HG03196 (cell line): ENCODE measurements at regions not wholly inside any gene's neighbourhood (a gene's known extent, or its start where the extent isn't known, plus 50 kb on each side); places are given as distances from the start of the nearest gene placed in this dataset.
"Not testable (repeated sequence)": the region's sequence is repeated elsewhere in the genome, so short reads cannot be mapped to it uniquely, and the experiment has no call there.

Source experiments
- ATAC-seq: cut with Tn5 transposase; IDR thresholded peaks from one replicate; pipeline ENCODE4 v1.9.1; 2021; ENCODE audit not compliant: unreplicated experiment

DNA sequence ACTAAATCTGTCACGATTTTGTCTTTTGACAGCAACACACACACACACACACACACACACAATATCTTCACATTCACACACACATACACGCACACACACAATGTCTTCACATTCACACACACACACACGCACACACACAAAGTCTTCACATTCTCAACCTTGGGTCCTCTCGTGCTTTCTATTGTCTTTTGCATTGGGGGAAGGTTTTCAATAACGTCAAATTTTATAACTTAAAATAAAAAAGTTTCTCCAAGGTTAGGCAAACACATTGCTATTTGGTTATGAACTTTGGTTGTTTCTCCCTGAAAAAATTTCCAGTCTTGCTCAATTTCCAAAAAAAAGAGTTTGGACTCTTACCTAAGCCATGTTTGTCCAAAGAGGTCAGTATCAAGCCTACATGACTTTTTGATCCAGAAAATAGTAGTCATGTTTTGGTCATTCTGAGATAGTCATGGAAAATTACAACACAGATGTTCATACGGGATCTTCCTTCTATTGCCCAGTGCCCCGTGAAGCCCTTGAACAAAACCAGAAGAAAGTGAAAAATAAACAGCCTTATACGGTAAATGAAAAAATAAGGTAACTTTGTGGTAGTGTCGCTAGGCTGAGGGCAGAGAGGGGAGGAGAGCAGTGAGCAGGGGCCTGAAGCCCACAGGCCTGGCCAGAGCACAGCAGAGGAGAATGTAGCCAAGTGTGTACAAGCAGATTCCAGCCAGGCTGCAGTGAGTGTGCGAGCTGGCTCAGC lies 542.8 kb upstream of the ID2 start:
- no peak for ATAC-seq

DNA sequence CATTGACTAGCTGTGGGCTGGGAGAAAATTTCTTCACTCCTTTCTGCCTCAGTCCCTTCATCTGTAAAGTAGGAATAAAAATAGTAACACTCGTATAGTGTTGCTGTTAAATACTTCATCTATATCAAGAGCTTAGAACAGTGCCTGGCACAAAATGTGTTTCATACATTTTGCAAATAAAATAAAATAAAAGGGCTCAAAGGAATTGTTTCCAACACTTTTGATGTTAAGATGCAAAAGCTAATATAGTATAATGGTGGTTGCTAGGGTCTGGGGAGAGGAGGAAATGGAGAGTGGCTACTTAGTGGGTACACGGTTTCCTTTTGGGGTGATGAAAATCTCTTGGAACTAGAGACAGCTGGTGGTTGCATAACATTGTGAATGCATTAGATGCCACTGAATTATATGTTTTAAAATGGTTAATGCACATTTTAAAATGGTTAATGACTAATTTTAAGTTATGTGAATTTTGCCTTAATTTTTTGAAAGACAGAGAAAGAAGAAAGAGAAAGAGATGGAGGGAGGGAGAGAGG lies 542.1 kb upstream of the ID2 start:
- ATAC-seq, result no peak

DNA sequence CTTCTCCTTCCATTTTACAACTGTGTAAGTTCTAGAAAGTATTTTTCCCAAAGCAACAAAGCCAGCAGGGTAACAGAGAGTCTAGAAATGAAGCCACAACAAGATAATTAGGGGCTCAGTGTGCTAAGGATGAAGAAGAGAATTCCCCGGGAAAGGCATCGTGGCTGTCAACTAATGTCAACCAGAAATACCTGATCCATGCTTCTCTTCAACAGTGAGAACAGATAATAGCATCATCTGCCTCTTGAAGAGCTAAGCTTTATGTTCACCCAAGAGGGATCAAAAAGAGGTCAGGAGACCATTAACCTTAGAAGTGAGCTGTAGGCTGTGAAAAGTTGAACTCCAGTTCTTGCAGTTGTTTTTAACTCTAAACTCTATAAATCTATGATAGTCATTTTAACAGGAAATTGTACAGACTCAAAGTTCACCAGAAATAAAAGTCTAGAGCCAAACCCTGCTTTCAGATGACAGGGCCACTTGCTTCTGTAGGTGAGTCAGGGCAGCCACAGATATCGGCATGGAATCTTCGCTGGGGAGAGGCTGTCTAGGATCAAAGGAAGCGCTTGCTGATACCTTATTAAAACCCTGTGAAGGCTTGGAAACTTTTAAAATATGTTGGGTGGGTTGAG lies 540.7 kb upstream of the ID2 start:
- ATAC-seq, result no peak

DNA sequence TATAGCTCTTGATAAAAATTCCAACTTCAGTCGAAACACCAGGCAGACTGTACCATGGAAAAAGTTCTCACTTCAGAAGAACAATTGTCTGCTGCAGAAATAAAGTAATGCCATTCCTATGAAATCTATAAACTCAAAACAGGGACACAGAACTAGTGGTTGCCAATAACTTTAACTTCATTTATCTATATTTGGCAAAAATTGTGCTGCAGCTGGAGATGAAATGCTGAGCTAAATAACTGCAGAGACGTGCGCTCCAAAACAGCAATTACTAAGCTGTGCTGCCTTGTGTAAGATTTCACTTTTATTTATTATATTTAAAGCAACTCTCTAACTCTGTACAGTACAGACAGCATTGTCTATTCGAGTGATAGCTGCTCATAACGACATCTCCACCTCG lies 540.1 kb upstream of the ID2 start:
- no peak for ATAC-seq

DNA sequence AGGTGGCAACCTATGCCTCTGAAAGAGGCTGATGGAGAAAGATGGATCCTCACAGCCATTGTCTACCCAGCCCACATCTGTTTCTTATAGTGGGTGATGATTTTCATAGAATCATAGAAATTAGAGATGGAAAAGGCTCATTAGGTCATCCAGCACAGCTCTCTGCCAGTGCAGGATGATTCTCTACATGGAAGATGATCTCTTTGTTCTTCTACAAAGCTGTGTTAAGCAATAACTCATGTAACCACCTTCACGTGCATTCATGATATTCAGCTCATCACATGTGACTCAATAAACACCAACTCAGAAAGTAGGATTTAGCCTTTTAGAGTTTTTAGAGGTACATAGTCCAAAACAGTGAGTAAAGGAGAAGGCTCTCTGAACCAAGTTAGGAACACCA lies 539.4 kb upstream of the ID2 start:
- ATAC-seq, result no peak

DNA sequence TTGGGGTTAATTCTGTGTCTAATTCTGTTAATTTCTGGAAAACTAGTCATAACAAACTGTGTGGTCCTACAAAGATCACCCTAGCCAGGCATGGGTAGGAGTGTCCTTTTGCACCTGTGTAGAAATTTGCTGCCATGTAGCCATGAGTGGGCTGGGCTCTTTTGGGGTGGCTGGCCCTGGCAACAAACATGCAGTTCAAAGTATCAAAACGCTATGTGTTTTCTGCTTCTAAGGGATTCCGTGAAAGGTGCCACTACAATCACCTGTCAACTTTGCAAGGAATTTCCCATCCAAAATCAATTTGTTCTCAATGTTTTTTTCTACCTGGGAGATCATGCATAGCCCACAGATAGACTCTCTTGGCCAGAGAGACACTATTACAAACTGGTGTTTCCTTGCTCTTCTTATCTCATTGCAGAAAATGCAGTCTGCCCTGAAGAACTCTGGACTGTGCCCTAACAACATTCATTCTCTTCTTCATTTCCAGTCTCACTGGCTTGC lies 537.7 kb upstream of the ID2 start:
- no peak for ATAC-seq

DNA sequence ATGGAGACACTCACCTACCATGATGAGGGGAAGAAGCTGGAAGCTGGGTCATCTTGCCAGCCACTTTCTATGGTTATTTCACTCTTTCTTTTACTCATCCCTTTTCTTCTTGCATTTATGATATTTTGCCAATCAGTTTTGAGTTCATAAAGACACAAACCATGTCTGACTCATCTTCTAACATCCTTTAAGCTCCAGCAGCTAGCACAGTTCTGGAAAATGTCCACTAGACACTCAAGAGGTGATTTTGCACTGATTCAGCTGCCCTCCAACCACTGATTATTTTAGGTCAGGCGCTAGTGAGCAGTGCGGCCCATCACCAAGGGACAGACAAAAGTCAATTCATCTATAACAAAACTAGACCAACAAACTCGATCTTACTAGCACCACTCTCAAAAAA lies 537.1 kb upstream of the ID2 start:
- no peak for ATAC-seq

DNA sequence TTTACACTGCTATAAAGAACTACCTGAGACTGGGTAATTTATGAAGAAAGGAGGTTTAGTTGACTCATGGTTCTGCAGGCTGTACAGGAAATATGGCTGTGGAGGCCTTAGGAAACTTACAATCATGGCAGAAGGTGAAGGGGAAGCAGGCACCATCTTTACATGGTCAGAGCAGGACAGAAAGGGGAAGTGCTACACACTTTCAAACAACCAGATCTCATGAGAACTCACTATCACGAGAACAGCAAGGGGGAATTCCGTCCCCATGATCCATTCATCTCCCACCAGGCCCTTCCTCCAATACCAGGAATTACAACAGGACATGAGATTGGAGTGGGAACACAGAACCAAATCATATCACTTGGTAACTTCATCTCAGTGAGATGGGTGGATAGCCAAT lies 536.5 kb upstream of the ID2 start:
- not testable (repeated sequence) for ATAC-seq

DNA sequence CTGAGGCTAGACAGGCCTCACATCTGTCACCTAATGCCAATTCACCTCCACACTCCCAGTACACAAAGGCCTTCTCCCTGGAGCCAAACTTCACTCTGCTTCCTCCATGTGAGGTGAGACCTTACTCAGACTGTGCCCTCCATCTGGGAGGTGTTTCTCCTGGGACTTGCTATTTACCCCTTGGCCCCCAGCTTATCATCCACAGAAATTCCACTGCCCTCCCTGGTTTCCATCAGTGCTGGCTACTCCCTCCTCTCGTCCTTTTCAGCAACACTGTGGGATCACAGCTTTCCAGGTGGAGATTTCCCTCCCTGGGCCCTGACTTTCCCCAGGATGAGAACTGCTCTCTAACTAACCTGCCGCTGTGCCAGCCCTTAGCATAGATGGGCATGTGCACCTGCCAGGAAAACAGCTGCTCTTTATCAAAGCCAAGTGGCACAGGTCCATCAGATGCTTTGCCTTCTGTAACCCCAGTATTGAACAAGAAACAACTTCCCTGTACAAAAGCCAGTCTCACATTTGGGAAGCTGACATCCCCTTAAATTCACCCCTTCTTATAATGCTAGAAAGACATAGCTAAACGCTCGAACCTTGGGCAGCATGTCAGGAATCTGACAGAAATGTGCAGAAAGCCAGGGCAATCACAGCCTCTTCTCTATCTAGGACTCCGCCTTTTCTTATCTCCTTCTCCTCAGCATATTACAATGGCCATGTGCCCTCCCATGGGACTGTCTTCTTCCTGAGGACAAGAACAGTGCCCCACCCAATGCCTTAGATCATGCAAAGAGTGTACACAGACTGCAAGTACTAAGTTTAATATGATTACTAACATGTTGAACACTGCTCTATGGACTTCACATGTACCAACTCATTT lies 535.5 kb upstream of the ID2 start:
- ATAC-seq, result no peak

DNA sequence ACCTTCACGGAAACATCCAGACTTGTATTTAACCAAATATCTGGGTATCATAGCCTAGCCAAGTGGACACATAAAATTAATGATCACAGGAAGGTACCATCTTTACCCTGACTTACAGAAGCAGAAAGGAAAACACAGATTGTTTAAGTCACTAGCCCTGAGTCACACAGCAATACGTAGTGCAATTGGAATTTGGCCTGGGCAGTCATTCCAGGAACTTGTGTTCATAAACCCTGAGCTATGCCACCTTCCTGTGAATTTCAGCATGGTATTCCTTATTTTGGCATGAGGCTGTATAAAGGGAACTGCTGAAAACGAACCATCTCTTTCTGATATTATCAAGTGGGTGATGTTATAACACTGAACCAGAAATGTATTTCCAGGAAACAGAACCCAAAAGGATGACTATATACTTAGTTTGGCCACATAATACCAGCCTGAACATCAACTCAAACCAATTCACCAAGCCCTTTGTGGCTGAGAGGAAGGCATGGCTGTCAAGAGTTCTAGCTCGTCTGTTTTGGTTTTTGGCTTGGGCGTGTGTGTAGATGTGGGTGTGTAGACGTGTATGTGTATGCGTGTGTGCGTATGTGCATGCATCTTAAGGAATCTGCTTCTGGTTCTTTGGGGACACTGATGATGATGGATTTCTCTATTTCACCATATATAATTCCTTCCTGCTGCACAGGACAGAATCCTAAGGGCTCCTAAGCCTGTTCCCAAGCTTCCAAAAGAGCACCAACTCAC lies 533.4 kb upstream of the ID2 start:
- ATAC-seq, result no peak

DNA sequence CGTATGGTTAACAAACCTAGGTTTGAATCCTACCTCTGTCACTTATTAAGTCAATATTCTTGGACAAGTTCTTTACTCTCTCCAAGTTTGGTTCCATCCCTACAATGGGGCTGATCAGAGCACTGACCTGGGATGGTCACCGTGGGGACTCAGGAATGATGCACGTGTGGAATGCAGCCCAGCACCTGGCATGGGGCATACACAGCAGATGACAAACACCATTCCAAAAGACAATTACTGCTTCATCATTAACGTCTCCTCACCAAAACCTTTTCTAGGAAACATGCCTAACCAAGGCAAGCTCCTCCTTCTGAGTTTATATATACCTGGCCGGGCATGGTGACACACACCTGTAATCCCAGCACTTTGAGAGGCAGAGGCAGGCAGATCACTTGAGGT lies 532.9 kb upstream of the ID2 start:
- no peak for ATAC-seq

DNA sequence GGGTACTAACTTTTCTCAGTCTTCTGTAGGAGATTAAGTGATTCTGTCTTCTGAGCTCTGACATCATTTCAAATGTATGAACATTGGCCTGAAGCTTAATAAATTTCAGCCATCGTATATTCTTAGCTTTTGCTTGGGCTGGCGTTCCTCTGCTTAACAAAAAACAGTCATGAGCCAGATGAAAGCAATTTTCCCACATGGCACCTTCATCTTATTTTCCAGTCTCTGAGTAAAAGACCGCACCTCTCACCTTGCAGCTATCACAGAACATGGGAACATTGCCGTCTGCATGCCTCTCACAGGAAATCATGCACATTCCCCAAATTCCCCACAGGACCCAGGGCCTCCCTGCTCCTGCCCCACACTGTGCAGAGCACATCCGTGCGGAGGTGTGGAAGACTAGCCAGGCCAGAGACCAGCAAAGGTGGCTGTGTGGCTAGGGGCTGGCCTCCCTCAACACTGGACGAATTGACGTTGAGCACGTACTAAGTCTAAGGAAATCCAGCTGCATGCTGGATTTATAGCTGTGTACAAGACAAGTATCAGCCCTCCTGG lies 531.8 kb upstream of the ID2 start:
- no peak for ATAC-seq

DNA sequence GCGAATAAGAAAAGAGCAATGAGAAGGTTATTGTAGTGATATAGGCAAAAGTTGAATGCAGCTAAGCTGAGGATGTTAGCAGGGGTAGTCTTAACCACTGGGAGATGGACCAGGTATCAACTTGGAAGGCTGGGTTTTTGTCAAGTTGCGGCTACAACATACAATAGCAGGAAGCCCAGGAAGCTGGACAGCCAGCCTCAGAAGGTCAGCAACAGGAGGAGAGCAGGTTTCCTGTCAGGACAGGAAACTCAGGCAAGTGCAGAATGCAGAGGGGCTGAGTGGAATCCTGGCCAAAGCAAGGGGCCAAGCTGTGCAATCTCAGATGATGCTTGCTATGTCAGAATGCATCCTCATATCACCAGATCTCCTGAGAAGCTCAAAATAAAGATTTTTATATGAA lies 530.0 kb upstream of the ID2 start:
- ATAC-seq, result no peak

DNA sequence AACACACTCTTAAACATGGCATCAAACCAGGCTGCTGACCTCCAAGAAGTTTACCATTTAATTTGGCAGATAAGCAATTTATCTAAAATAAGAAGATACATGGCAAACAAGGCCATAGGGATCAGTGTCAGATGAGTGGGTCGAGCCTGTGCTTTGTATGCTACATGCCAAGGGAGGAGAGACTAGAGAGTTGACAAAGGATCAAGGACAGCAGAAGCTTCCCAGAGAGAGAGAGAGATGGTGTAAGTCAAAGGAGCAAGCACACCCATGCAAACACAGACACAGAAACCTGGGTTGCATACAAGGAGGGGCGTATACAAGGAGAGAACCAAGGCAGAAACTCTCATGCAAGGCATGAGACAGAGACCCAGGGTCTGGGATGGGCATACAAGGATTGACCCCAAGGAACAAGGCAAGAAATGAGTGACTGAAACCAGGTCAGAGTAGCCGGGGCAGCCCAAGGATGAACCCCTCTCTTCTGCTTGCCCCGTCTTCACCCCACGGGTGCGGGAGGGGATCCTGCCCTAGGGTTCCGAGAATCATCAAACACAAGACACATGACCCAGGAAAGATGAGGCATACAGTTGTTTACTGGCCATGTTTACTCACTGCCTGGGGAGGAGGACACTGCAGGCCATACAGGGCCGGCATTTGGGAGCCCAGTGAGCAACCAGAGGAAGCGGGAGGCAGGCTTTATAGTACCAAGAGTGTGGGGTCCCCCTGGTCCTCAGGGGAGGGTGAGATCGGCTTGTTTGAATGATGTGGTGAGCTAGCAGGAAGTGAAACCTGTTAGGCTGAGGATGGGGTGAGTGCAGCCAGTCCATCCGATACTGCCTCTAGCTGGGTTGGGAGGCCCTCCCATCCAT lies 529.2 kb upstream of the ID2 start:
- ATAC-seq, result peak; percentile 94

DNA sequence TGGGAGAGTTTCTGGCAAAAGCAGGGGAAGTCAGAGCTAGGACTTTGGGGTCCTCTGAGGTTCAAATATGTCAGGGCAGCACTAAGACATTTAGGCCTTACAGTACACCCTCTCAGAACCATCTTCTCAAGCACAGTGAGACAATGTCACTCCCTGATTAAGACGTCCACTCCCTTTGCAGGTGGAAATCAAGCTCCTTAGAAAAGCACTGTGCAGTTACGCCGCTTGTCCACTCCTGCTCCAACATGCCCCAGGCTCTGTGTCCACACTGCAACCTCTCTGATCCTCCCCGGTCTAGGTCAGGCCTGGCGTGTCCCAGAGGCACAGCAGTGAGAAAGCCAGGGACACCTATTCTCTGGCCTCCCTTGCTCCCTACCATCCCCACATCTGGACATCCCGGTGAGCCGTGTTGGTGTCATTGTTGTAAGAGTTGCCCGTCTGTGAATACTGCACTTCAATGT lies 528.6 kb upstream of the ID2 start:
- peak; percentile 23 for ATAC-seq

DNA sequence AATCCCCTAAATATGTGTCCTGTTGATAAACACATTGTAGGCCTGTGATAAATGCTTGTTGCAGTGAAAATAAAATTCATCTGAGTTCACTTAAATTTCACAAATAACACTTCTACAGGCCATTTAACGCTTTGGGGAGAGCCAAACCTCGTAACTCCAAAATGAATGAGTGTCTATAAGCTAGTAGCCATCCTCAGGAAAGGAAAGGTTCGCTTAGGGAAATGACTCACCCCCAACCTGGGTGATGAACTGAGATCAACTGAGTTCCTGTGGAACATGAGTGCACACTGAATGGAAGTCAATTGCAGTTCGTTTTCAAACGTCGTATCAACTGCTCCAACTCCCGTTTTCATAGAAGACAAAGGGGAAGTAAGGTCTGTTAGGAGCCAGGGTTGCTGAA lies 527.6 kb upstream of the ID2 start:
- no peak for ATAC-seq

DNA sequence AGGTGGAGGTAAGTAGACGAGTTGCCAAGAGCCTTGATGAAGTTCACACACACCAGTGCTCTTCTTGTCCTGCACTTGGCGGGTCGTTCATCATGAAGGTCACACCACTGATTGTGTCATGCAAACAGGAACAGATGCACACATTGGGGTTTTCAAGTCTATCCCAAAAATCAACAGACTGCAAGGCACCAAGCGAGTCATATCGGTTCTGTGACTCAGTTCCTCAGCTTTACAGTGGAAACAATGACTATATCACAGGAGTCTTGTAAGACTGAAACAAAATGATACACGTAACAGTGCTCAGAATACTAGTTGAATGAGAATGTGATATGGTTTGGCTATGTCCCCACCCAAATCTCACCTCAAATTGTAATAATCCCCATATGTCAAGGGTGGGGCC lies 526.9 kb upstream of the ID2 start:
- ATAC-seq, result no peak

DNA sequence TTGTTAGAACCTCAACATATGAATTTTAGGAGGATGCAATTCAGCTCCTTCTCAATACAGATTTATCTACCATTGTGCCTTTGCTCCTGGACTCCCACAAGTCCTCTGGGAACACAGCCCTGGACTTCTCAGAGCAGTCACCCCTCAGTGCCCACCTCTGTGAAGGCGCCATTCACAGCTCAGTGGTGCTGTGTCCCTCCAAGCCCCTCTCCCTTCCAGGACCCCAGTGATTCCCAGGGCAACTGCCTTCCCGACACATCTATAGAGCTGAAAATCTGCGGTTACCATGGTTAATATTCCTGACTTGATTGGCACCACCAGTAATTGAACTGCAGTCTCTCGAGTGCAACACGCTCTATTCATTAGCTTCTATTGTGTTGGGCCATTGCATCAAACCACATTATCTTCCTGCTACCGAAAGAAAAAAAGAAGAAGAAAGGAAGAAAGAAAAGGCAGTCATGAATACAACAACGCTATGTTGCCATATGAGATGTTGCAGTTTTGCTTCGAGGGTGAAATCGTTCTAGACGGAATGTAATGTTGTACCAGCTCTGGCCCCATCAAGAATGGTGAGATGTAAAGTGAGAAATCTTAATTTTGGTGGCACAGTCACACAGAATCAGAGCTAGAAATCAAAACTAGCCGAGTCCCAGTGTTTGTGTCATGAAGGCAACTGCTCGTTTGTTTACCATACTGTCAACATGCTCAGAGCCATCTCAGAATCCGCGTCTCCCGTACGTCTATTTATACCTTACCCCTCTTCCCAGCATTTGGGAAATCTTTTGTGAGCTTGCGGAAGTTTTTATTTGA lies 524.0 kb upstream of the ID2 start:
- no peak for ATAC-seq

DNA sequence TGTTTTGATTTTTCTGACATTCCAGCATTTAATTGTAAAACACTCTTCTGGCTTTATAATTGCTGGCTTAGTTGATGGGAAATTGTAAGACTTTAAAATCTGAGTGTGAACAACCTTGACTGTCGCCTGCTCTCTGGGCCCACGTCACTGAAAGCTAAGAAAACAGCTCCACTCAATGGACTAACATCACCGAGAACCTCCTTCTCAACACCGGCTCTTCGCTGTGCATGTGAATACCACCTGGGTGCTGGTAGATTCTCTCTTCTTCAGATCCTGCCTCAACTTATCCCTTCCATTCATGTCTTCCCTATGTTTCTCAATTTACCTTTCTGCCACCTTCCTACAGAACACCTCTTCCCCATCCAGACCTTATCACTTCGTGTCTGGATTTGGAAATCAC lies 523.1 kb upstream of the ID2 start:
- ATAC-seq, result no peak
